ENCODE measurements at regions not wholly inside any gene's neighbourhood (a gene's known extent, or its start where the extent isn't known, plus 50 kb on each side); places are given as distances from the start of the nearest gene placed in this dataset.
"Not testable (repeated sequence)": the region's sequence is repeated elsewhere in the genome, so short reads cannot be mapped to it uniquely, and the experiment has no call there.

DNA sequence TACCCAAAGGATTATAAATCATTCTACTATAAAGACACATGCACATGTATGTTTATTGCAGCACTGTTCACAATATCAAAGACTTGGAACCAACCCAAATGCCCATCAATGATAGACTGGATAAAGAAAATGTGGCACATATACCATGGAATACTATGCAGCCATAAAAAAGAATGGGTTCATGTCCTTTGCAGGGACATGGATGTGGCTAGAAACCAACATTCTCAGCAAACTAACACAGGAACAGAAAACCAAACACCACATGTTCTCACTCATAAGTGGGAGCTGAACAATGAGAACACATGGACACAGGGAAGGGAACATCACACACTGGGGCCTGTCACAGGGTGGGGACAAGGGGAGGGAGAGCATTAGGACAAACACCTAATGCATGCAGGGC lies 145.9 kb upstream of the RFC3 start:
- intact Hi-C loops (cut with micrococcal nuclease); DNase-seq; ATAC-seq: not testable (repeated sequence)

DNA sequence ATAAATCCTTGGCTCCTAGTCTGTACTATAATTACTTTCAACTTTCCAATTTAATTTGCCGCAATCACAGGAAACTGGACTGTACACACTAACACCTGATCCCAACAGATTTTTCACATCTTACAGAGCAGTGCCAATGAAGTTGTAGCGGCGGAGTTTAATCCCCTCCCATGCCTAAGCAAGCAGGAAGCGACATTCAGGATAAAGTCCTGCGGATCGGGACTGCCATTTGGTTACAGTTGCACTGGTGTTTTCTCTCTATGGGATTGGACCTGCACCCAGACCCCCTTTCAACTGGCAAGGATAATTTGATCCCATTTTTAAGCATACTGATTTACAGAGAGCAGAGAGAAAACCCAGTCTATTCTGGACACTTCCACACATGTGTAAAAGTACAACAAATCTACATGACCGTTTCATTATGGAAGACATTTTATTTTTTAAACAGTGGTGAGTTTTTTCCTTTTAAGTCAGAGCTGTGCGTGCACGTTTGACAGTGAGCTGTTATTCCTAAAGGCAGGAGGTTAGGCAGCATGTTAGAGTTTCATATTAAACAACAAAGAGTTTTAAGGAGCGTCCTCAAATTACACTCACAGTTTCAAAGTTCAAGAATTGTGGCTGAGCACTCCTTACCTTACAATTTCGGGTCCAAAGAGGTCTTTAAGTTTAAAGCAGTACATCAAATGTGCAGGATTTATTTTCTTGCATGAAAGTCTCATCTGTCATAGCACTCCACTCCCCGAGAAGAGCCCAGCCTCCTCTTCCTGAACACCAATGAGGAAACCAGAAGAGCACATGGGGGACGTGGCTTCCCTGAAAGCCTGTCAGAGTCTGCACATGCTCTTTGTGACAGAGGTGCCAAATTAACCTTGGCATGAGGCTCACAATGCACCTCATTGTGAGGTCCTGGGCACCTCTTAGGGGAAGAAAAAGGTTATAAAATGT lies 141.6 kb upstream of the RFC3 start:
- peak; percentile 98 for ATAC-seq
- intact Hi-C loops (cut with micrococcal nuclease) = no loop called here
- peak; percentile 58 for DNase-seq

GRCh38 chr13:33677215-33677614 lies 140.7 kb upstream of the RFC3 start:
- ATAC-seq = no peak
- DNase-seq = no peak
- intact Hi-C loops (cut with micrococcal nuclease) = no loop called here

GRCh38 chr13:33678084-33678483 lies 139.9 kb upstream of the RFC3 start:
- ATAC-seq (no peak), DNase-seq (no peak)
- intact Hi-C loops (cut with micrococcal nuclease) = no loop called here

GRCh38 chr13:33678906-33679657 lies 138.9 kb upstream of the RFC3 start:
- intact Hi-C loops (cut with micrococcal nuclease) = no loop called here
- peak; percentile 22 for ATAC-seq

DNA sequence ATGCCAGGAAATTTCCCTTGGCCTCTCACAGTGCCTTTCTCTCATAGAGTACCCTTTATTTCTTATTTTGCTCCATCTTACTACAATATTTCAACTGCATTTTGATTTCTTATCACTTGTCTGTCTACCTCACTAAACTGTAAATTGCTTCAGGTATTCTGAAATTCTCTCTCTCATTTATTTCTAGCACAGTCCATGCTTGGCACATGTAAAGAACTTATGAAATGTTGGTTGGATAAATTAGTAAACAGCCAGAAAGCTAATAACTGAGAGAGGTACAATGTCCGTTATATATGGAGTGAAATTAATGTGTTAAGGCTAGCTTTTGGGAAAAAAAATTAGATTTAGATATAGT lies 138.3 kb upstream of the RFC3 start:
- DNase-seq (no peak), ATAC-seq (no peak)
- intact Hi-C loops (cut with micrococcal nuclease) = no loop called here

More at GRCh38 chr13:33678906-33679657, 138.9 kb upstream of the RFC3 start:
- DNase-seq = peak; percentile 39

- DNase-seq (no peak), ATAC-seq (no peak)
- intact Hi-C loops (cut with micrococcal nuclease) = no loop called here
Observed at GRCh38 chr13:33682020-33682564, 135.9 kb upstream of the RFC3 start.

- intact Hi-C loops (cut with micrococcal nuclease); DNase-seq; ATAC-seq: not testable (repeated sequence)
Observed at GRCh38 chr13:33682646-33683045, 135.3 kb upstream of the RFC3 start.

DNA sequence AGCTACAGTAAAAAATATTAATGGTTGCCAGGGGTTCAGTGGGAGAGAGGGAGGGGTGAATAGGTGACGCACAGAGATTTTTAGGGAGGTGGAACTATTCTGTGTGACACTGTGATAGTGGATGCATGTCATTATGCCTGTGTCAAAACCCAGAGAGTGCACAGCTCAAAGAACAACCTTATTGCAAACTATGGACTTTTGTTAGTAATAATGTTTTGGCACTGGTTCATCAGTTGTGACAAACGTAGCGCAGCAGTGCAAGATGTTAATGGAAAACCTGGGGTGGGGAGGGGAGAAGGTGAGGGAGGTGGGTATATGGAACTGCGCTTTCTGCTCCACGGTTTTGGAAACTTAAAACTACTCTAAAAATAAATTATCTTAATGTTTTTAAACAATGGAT lies 134.6 kb upstream of the RFC3 start:
- intact Hi-C loops (cut with micrococcal nuclease) = no loop called here
- no peak for DNase-seq
- ATAC-seq = no peak

DNA sequence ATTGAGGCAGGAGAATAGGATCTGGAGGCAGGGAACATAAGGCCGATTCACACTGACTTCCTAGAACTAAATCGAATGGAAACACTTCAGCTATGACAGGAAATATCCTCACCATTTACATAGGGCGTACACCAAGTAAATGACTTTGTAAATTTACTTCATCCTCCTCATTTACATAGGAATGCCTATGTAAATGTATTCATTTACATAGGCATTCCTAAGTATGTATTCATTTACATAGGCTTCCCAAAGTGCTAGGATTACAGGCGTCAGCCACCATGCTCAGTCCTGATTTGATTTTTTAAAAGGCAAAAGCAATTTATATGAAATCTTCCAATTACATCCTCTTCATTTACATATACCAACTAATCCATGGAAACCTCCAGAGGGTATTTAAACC lies 133.1 kb upstream of the RFC3 start:
- no peak for DNase-seq
- ATAC-seq = no peak
- intact Hi-C loops (cut with micrococcal nuclease) = no loop called here

- intact Hi-C loops (cut with micrococcal nuclease) = no loop called here
- ATAC-seq (no peak), DNase-seq (no peak)
Observed at GRCh38 chr13:33686772-33687480, 131.0 kb upstream of the RFC3 start.

GRCh38 chr13:33690354-33690753 lies 127.6 kb upstream of the RFC3 start:
- DNase-seq (no peak), ATAC-seq (no peak)
- intact Hi-C loops (cut with micrococcal nuclease) = no loop called here

- ATAC-seq = no peak
- no peak for DNase-seq
- intact Hi-C loops (cut with micrococcal nuclease) = no loop called here
Observed at GRCh38 chr13:33691980-33692379, 126.0 kb upstream of the RFC3 start.

- DNase-seq (no peak), ATAC-seq (no peak)
- intact Hi-C loops (cut with micrococcal nuclease) = no loop called here
Observed at GRCh38 chr13:33692531-33692930, 125.4 kb upstream of the RFC3 start.

DNA sequence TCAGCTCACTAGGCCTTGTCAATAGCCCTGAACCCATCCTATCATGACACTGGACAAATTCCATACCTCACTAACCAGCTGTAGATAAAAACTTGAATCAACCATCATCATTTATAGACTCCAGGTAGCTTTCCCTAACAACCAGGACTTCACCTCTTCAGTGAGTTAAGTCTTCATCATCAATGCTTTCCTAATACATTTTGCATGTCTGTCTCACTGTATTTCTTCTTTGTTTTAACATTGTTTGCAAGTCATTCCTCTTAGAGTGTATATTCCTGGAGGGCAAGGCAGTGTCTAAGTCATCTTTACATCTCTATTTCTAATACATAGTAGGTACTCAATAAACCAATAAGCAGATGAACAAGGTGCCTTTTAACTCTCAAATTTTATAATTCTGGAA lies 123.4 kb upstream of the RFC3 start:
- DNase-seq = no peak
- intact Hi-C loops (cut with micrococcal nuclease) = no loop called here
- no peak for ATAC-seq

- no peak for ATAC-seq
- intact Hi-C loops (cut with micrococcal nuclease) = no loop called here
- no peak for DNase-seq
Observed at GRCh38 chr13:33696530-33696929, 121.4 kb upstream of the RFC3 start.

GRCh38 chr13:33697926-33698325 lies 120.0 kb upstream of the RFC3 start:
- intact Hi-C loops (cut with micrococcal nuclease) = no loop called here
- ATAC-seq = no peak
- no peak for DNase-seq

GRCh38 chr13:33707449-33707848 lies 110.5 kb upstream of the RFC3 start:
- ATAC-seq = no peak
- intact Hi-C loops (cut with micrococcal nuclease) = no loop called here
- no peak for DNase-seq

DNA sequence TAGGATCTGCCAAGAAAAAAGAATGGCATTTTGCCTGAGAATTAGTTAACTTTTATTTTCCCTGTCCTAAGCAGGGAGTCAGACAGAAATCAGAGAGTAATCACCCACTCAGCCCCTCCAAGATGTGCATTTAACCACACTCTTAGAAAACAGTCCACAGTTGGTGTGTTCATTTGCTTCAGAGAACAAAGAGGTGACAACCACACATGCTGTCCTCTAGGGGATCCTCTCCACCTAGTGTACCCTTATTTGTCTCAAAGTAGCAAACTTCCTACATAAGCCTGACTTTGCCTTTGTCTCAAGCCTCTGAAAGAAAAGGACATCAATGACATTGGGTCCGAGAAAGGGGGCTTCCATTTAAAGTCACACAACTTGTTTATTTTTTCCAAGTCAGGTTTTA lies 107.0 kb upstream of the RFC3 start:
- no peak for ATAC-seq
- DNase-seq = no peak
- intact Hi-C loops (cut with micrococcal nuclease) = no loop called here

DNA sequence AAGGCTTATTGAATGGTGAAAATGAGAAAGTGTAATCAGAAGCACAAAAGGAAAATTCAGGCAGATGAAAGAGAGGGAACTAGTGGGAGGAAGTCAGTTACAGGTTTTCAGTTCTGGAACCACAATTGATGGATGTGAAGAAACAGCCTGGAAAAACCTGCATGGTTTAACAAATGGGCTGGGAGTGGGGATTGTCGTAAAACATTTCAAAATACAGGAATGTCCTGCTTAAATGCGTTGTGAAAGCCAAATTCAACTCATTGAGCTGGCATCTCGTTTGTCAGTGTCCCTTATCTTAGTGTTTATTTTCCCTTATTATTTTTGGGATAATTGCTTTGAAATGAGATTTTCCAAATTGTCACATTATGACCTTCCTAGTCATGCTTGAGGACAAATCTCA lies 106.5 kb upstream of the RFC3 start:
- no peak for DNase-seq
- intact Hi-C loops (cut with micrococcal nuclease) = no loop called here
- no peak for ATAC-seq
